IPS-18c (cell line): ENCODE measurements at regions not wholly inside any gene's neighbourhood (a gene's known extent, or its start where the extent isn't known, plus 50 kb on each side); places are given as distances from the start of the nearest gene placed in this dataset.
"Not testable (repeated sequence)": the region's sequence is repeated elsewhere in the genome, so short reads cannot be mapped to it uniquely, and the experiment has no call there.

Experiments used
- H3K4me3 ChIP-seq: 2 replicates; pipeline ENCODE4 v1.7.0; 2013; ENCODE audit warnings: low read depth, mild to moderate bottlenecking, low read length, moderate library complexity; ENCODE audit not compliant: insufficient read depth
- H3K9me3 ChIP-seq: one replicate; pipeline ENCODE4 v1.6.1; 2013; ENCODE audit warnings: mild to moderate bottlenecking, low read length, moderate library complexity; ENCODE audit not compliant: control insufficient read depth, insufficient read depth

DNA sequence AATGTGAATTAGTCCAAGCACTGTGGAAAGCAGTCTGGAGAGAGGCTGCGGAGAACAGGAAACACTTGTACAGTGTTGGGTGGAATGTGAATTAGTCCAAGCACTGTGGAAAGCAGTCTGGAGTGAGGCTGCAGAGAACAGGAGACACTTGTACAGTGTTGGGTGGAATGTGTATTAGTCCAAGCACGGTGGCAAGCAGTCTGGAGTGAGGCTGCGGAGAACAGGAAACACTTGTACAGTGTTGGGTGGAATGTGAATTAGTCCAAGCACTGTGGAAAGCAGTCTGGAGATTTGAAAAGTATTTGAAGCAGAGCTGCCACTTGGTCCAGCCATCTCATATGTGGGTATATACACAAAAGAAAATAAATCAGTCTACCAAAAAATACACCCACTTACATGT is 111.5 kb downstream of the OR4M2 start:
- H3K4me3 ChIP-seq, H3K9me3 ChIP-seq: not testable (repeated sequence)

GRCh38 chr15:22194739-22195617 is 114.7 kb downstream of the OR4M2 start:
- H3K9me3 ChIP-seq, H3K4me3 ChIP-seq: not testable (repeated sequence)

DNA sequence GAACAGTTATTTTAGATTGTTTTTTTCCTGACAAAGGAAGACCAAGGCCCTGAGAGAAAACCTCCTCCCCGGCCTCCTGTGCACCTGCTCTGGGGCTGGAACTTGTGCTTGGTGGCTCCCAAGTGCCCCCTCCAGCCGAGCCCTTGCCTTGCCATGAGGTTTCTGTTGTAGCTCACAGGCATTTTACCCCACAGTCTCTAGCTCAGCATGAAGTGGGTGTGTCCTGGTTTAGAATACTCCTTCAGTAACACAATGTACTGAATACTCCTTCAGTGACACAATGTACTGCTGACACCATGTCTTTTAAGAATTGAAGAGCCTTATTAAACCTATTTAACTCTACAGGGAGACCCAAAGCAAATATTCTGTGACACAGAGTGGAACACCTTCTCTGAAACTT is 116.1 kb downstream of the OR4M2 start:
- H3K4me3 ChIP-seq = not testable (repeated sequence)

GRCh38 chr15:22200417-22200816 is 120.1 kb downstream of the OR4M2 start:
- H3K4me3 ChIP-seq, H3K9me3 ChIP-seq: not testable (repeated sequence)

More for the DNA sequence above, 116.1 kb downstream of the OR4M2 start:
- H3K9me3 ChIP-seq = not testable (repeated sequence)

GRCh38 chr15:22201993-22202659 is 121.8 kb downstream of the OR4M2 start:
- not testable (repeated sequence) for H3K9me3 ChIP-seq

DNA sequence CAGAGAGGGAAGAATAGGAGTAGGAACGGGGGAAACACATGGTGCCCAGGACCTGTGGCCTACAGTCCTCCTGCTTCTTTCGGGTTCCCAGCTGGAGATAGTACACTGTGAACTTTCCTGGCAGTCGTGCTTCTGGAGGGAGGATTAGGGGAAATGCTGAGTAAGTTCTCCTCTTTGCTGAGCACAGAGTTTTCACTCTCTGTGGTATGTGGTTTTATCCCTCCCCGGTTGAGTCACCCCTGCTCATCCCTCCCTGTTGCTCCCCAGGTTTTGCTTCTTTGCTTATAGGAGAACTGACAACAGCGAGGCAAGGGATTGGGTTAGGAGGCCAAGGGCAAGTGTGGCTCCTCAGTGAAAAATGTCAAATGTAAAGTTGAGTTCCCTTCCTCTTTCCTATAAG is 122.9 kb downstream of the OR4M2 start:
- H3K9me3 ChIP-seq, H3K4me3 ChIP-seq: not testable (repeated sequence)

More at GRCh38 chr15:22201993-22202659, 121.8 kb downstream of the OR4M2 start:
- not testable (repeated sequence) for H3K4me3 ChIP-seq

DNA sequence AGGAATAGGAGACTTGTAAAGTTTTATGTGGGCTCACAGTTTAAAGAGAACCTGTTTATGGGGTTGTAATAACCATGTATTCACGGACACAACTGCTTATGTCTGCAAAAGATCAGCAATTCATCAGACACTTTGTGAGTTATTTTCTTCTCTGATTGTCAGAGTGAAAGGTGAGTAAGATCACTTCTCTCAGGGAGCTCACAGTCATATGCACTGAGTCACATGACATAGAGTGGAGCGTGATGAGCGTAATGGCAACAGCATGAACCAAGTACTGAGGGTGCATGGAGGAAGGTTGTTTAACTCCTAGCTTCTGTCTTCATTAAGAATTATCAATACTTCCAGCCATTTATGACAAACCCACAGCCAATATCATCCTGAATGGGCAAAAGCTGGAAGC is 128.8 kb downstream of the OR4M2 start:
- H3K4me3 ChIP-seq, H3K9me3 ChIP-seq: not testable (repeated sequence)

DNA sequence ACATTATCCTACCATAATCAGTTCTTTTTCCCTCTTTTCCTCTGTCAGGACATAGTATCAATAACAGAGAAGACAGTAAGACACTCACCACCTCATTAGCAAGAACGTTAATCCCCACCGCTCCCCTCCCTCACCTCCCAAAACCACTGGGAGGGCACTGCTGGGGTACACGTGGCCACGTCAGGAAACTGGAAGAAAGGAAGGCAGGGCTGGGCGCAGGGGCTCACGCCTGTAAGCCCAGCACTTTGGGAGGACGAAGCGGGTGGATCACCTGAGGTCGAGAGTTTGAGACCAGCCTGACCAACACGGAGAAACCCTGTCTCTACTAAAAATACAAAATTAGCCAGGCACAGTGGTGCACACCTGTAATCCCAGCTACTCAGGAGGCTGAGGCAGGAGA is 142.3 kb downstream of the OR4M2 start:
- peaks cover 26% of the 10 kb centered on the region for H3K9me3 ChIP-seq
- H3K4me3 ChIP-seq = not testable (repeated sequence)

DNA sequence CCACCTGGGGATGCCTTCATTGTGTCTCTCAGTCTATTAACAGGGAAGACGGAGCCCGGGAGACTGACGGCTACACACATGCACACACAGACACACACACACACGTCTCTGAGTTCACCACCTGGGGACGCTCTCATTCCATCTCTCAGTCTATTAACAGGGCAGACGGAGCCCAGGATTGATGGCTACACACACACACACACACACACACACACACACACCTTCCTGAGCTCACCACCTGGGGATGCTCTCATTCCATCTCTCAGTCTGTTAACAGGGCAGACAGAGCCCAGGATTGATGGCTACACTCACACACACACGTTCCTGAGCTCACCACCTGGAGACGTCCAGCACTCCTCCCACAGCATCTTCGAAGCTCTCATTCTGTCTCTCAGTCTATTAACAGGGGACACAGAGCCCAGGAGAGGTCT is 143.9 kb downstream of the OR4M2 start:
- Histone ChIP-seq H3K9me3 (peaks cover 40% of the 10 kb centered on the region), H3K4me3 (no peak overlapping the region)

GRCh38 chr15:22224961-22225360 is 144.6 kb downstream of the OR4M2 start:
- H3K9me3 ChIP-seq = peaks cover 43% of the 10 kb centered on the region
- not testable (repeated sequence) for H3K4me3 ChIP-seq

GRCh38 chr15:22226034-22226790 is 145.9 kb downstream of the OR4M2 start:
- 0 out of 2 replicates have a peak overlapping the region, but pooled peaks have one; percentile 20 for H3K4me3 ChIP-seq
- H3K9me3 ChIP-seq = peaks cover 47% of the 10 kb centered on the region

GRCh38 chr15:22227411-22228100 is 147.2 kb downstream of the OR4M2 start:
- H3K4me3 ChIP-seq = no peak overlapping the region; the same call in 1 of the 2 replicates
- H3K9me3 ChIP-seq = peaks cover 47% of the 10 kb centered on the region

GRCh38 chr15:22228101-22228762 is 147.9 kb downstream of the OR4M2 start:
- no peak overlapping the region; the same call in 1 of the 2 replicates for H3K4me3 ChIP-seq
- peaks cover 50% of the 10 kb centered on the region for H3K9me3 ChIP-seq

DNA sequence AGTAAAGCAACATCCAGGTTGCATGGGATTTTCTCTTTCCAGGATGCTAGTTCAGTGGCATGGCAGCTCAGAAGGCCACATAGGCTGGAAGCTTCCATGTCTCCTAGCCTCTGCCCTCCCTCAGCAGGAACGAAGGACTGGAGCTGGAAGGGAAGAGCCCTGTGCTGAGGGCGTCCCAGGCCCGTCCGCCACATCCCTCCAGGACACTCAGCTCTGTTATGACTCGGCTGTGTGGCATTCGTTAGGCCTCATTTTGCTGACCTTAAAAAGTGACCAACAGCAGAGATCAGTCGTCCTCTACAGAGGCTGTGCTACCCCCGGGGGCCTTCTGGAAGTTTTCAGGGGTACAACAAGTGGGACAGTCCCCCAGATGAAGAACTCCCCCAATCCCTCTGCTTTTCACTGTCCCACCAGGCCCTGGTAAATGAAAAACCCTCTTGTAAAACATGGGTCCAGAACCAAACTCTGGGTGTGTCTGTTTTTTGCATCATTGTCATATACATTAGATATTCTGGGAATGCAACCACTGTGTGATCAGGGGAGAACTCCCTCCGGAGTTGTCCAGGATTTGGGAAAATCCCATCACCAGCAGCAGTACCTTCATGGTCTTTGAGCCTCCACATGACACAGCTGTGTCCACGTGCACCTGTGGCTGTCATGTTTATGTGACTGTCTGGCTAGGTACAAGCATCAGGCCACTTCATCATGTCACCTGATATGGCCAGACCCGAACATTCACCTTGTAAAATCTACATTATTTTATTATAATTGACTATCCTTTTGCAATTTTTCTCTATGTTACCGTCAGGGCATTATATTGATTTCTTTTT is 149.9 kb downstream of the OR4M2 start:
- H3K4me3 ChIP-seq = no peak overlapping the region; the same call in 1 of the 2 replicates
- peaks cover 44% of the 10 kb centered on the region for H3K9me3 ChIP-seq

- H3K9me3 ChIP-seq = peaks cover 38% of the 10 kb centered on the region
- no peak overlapping the region; the same call in 1 of the 2 replicates for H3K4me3 ChIP-seq
Measured at GRCh38 chr15:22231603-22232002, 151.3 kb downstream of the OR4M2 start.

- peak overlapping the region; percentile 10; the same call in 1 of the 2 replicates for H3K4me3 ChIP-seq
- H3K9me3 ChIP-seq = peaks cover 32% of the 10 kb centered on the region
Measured at GRCh38 chr15:22232675-22233074, 152.3 kb downstream of the OR4M2 start.
